NCI-H1436 treated with DMSO at 0.1 percent for 48 hours (cell line): ENCODE measurements at regions not wholly inside any gene's neighbourhood (a gene's known extent, or its start where the extent isn't known, plus 50 kb on each side); places are given as distances from the start of the nearest gene placed in this dataset.

Source experiments
- DNase-seq: peaks from one replicate; lab custom pipeline; 2025; lab: John Stamatoyannopoulos, UW

GRCh38 chr21:16492892-16493291 is 763.1 kb downstream of the USP25 start:
- DNase-seq: no peak

- no peak for DNase-seq
Observed at GRCh38 chr21:16496609-16497008, 766.8 kb downstream of the USP25 start.

- DNase-seq: no peak
Observed at GRCh38 chr21:16500271-16500670, 770.5 kb downstream of the USP25 start.

DNA sequence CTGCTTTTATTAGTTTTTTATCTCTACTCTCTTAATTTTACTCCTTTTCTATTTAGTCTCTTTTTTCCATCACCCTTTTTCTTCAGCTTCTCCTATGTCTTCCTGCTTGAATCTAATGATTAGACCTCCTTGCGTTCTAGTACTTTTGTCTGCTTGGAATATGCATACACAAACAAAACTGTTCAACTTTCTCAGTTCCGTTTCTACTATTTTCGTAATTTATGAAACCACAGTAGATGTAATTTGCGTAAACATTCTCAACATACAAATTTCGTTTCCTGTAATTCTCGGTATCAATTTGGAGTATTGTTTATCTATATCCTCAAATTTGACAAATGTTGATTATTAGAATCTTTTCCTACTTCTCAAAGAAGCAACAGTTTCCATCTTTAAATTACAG is 772.5 kb downstream of the USP25 start:
- no peak for DNase-seq

GRCh38 chr21:16502897-16503296 is 773.1 kb downstream of the USP25 start:
- DNase-seq: no peak

- no peak for DNase-seq
Observed at GRCh38 chr21:16504281-16504680, 774.5 kb downstream of the USP25 start.

DNA sequence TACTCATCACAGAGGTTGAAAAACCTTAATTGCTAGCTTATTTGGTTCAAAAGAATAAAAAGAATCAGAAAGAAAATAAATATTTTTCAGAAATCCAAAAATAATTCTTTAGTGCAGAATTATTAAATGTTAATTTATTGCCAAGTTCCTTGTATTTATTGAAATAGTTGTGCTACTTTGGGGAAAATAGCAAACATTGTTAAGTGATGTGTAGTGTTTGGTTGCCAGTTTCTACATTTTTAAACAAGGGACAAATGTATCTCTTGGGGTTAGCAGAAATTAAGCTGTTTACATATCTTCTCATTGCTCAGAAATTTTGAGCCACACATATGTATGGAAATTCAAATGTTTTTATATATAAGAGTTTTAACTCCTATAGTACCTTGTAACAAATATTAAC is 775.0 kb downstream of the USP25 start:
- DNase-seq: no peak

GRCh38 chr21:16509476-16509875 is 779.7 kb downstream of the USP25 start:
- no peak for DNase-seq

DNA sequence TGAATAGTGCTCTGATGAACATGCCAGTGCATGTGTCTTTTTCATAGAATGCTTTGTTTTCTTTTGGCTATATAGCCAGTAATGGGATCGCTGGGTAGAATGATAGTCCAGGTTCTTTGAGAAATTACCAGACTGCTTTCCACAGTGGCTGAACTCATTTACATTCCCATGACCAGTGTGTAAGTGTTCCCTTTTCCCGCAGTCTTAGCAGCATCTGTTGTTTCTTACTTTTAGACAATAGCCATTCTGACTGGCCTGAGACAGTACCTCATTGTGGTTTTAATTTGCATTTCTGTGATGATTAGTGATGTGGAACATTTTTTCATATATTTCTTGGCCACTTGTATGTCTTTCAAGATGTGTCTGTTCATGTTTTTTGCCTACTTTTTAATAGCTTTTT is 784.5 kb downstream of the USP25 start:
- DNase-seq: no peak

GRCh38 chr21:16517383-16517782 is 787.6 kb downstream of the USP25 start:
- no peak for DNase-seq

GRCh38 chr21:16519036-16519435 is 789.3 kb downstream of the USP25 start:
- DNase-seq: no peak

DNA sequence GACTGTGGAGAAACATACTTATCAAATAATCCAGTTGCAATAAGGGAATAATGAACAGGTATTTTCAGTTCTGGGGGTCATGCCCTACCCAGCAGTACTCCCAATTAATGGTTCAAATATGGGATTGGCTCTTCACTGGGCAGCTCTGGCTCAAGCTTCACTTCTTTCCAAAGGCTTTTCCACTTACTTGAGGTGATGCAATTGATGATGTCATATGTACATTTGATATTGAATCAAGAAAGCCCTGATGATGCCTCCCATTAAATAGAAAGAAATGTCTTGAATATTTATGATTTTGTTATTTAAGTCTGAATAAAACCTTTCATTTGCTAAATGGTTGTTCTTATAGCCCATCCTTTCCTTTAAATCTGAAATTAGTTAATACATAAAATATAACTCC is 789.9 kb downstream of the USP25 start:
- no peak for DNase-seq

GRCh38 chr21:16522548-16522947 is 792.8 kb downstream of the USP25 start:
- no peak for DNase-seq

- DNase-seq: no peak
Observed at GRCh38 chr21:16530656-16531055, 800.9 kb downstream of the USP25 start.

GRCh38 chr21:16532840-16533239 is 803.1 kb downstream of the USP25 start:
- no peak for DNase-seq

DNA sequence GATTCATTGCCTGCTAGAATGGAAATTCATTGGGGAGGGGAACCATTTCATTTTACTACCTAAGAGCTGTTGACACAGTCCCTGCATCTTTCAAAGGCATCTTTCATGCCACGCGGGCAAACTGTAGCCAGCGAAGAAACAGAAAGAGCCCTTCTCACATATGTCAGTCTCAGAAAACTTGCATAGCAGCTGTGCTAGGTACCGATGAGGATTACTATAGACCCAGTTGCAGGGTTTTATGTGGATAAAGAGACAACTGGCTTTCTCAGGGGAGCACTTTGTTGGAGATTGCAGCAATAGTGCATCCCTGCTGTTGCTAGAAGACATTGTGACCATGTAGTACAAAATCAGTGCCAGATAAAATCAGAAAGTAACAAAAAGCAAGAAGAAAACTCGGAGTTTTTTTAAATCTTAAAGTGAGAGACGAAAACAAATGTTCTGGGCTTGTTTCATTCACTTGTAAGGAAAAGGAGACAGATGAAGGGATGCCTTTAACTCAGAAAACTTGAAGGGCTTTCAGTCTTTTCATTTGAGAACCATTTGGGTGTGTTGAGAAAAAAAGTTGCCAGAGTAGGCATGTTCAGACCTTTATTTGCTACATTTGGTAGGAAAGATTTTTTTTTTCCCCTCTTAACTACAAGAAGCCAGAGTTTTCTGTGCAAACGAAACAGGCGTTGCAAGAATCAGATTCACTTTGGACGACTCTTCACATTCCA is 804.1 kb downstream of the USP25 start:
- no peak for DNase-seq

- no peak for DNase-seq
Observed at GRCh38 chr21:16534408-16535101, 804.8 kb downstream of the USP25 start.

GRCh38 chr21:16535102-16535422 is 805.3 kb downstream of the USP25 start:
- DNase-seq: no peak

GRCh38 chr21:16535626-16536025 is 805.8 kb downstream of the USP25 start:
- DNase-seq: no peak

- DNase-seq: no peak
Observed at GRCh38 chr21:16536140-16536539, 806.4 kb downstream of the USP25 start.

DNA sequence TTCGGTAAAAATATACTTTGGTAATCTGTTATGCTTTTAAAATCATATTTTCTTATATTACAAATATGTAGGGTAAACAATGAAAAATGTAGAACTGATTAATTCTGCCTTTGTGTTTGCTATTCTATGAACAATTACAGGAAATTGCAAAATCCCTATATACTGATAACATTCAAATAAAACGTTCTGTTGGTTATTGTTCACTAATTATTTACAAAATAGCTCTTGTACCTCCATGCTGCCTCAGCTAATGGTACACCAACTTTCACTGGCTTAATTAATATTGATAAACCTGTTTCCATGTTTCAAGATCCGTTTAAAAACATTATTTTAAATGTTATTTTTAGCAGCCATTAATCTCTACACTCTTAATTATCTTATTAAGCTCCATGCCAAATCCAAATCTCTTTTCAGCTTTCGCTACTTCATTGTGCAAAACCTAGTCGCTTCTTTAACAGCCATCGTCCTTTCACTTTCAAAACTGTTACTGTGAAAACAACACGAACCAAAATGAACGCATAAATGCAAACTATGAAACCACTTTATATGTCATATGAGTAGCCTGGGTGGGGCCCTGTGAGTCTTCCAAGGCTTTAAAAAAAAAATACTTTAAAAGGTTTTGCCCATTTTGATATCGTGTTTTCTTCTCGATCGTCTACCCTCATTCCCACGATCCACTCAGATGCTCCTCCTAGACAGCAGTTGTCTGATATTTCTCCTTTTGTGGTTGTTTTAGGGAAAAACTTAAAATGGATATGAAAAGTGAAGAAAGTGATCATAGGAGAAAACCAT is 807.1 kb downstream of the USP25 start:
- no peak for DNase-seq

DNA sequence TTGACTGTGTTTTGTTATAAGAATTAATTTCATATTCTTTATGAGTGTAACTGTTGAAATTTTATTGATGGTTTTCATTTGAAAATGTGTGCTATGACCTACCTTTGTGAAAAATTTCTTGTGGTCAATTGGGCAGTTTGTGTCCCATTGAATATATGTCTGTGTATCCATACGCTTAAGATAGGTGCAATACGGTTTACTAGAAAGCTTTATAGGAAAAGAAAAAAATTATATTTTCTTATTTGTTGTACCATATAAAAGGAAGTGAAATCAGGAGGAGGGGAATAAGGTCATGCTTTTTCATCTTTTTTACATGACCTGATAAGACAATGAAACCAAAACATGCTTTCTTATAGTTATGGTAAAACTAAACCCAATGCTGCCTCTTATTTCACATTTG is 807.7 kb downstream of the USP25 start:
- no peak for DNase-seq

DNA sequence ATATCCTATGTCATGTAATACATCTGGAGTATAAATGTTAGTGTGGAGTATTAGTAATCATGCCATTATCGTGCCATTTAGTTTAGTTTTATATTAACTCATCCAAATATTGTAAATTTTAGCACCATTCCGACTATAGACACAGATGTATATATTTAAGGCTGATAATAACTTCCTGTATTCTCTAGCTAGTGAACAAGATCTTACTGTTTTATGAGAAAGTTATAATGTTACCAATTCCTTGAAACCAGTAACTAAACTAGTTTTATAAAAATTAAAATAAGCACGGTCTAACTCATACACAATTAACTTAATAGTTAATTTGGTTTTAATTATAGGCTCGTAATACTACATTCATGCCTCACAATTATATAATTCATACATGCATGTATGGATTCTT is 808.6 kb downstream of the USP25 start:
- no peak for DNase-seq
